Mesenchymal stem cell (in vitro differentiated cells and primary cell): ENCODE measurements at regions not wholly inside any gene's neighbourhood (a gene's known extent, or its start where the extent isn't known, plus 50 kb on each side); places are given as distances from the start of the nearest gene placed in this dataset.
"Not testable (repeated sequence)": the region's sequence is repeated elsewhere in the genome, so short reads cannot be mapped to it uniquely, and the experiment has no call there.

Source experiments
- DNase-seq: peaks from one replicate; pipeline ENCODE4 v3.0.0-alpha.2; 2013
- H2AFZ ChIP-seq: one replicate; pipeline ENCODE4 v1.6.1; 2013; ENCODE audit warnings: low read depth, mild to moderate bottlenecking, control low read depth, inconsistent platforms, low read length, moderate library complexity
- H2AK5ac ChIP-seq: 2 replicates; pipeline ENCODE4 v1.6.1; 2013; ENCODE audit warnings: low read length, moderate library complexity, mild to moderate bottlenecking, inconsistent platforms; ENCODE audit not compliant: severe bottlenecking
- H2BK120ac ChIP-seq: one replicate; pipeline ENCODE4 v1.6.1; 2013; ENCODE audit warnings: low read depth, mild to moderate bottlenecking, inconsistent platforms, low read length, moderate library complexity
- H2BK12ac ChIP-seq, 2 experiments: one replicate each; pipeline ENCODE4 v1.6.1; 2013; ENCODE audit warnings: inconsistent platforms in 2 of 2, low read length in 2 of 2, mild to moderate bottlenecking in 2 of 2, moderate library complexity in 2 of 2, control low read depth in 1 of 2
- H2BK15ac ChIP-seq: one replicate; pipeline ENCODE4 v1.6.1; 2013; ENCODE audit warnings: mild to moderate bottlenecking, low read depth, inconsistent platforms; ENCODE audit not compliant: poor library complexity, severe bottlenecking
- H2BK5ac ChIP-seq: 2 replicates; pipeline ENCODE4 v1.6.1; 2013; ENCODE audit warnings: low read depth, mild to moderate bottlenecking, low read length, control low read depth, inconsistent platforms; ENCODE audit not compliant: poor library complexity, severe bottlenecking
- H3K14ac ChIP-seq, 2 experiments: one replicate each; pipeline ENCODE4 v1.6.1; 2013; ENCODE audit warnings: inconsistent platforms in 2 of 2, low read length in 2 of 2, control low read depth in 1 of 2, mild to moderate bottlenecking in 1 of 2, moderate library complexity in 1 of 2
- H3K18ac ChIP-seq, 2 experiments: one replicate each; pipeline ENCODE4 v1.6.1; 2013; ENCODE audit warnings: inconsistent platforms in 2 of 2, low read length in 2 of 2, control low read depth in 1 of 2, low read depth in 1 of 2, mild to moderate bottlenecking in 1 of 2
- H3K23ac ChIP-seq, 2 experiments: one replicate each; pipeline ENCODE4 v1.6.1; 2013; ENCODE audit warnings: inconsistent platforms in 2 of 2, low read length in 2 of 2, mild to moderate bottlenecking in 2 of 2, moderate library complexity in 2 of 2, control low read depth in 1 of 2
- H3K27ac ChIP-seq: 2 replicates; pipeline ENCODE4 v1.5.1; 2013; ENCODE audit warnings: mild to moderate bottlenecking, moderate library complexity, low read length, control low read depth, inconsistent platforms; ENCODE audit not compliant: poor library complexity, severe bottlenecking
- H3K27me3 ChIP-seq, 2 experiments: 2 replicates each; pipeline versions ENCODE4 v1.6.1 to v1.7.0; 2013; ENCODE audit warnings: low read length in 2 of 2, mild to moderate bottlenecking in 2 of 2, moderate library complexity in 2 of 2, control low read depth in 1 of 2, inconsistent platforms in 1 of 2; ENCODE audit not compliant: control insufficient read depth in 1 of 2, insufficient read depth in 1 of 2
- H3K36me3 ChIP-seq, 2 experiments: 2 replicates each; pipeline versions ENCODE4 v1.6.1 to v1.7.0; 2013; ENCODE audit warnings: low read length in 2 of 2, control low read depth in 1 of 2, inconsistent platforms in 1 of 2, low read depth in 1 of 2, mild to moderate bottlenecking in 1 of 2; ENCODE audit not compliant: insufficient read depth in 2 of 2, control insufficient read depth in 1 of 2
- H3K4ac ChIP-seq, 2 experiments: one replicate each; pipeline ENCODE4 v1.6.1; 2013; ENCODE audit warnings: inconsistent platforms in 2 of 2, low read length in 2 of 2, mild to moderate bottlenecking in 2 of 2, moderate library complexity in 2 of 2, control low read depth in 1 of 2, low read depth in 1 of 2
- H3K4me1 ChIP-seq: 2 replicates; pipeline ENCODE4 v1.6.1; 2013; ENCODE audit warnings: low read depth, low read length, control low read depth; ENCODE audit not compliant: control insufficient read depth, insufficient read depth
- H3K4me2 ChIP-seq: 2 replicates; pipeline ENCODE4 v1.6.1; 2013; ENCODE audit warnings: low read length, mild to moderate bottlenecking, inconsistent platforms; ENCODE audit not compliant: poor library complexity, severe bottlenecking
- H3K4me3 ChIP-seq, 2 experiments: 2 replicates each; pipeline versions ENCODE4 v1.5.1 to v1.7.0; 2013; ENCODE audit warnings: low read length in 2 of 2, mild to moderate bottlenecking in 2 of 2, control low read depth in 1 of 2, low read depth in 1 of 2; ENCODE audit not compliant: insufficient read depth in 1 of 2
- H3K79me1 ChIP-seq: replicated peaks from 2 replicates; pipeline ENCODE4 v1.6.1; 2013; ENCODE audit warnings: mild to moderate bottlenecking, control low read depth, low read length, inconsistent platforms; ENCODE audit not compliant: poor library complexity, severe bottlenecking
- H3K9ac ChIP-seq: 2 replicates; pipeline ENCODE4 v1.7.0; 2013; ENCODE audit warnings: mild to moderate bottlenecking, low read length, moderate library complexity
- H3K9me3 ChIP-seq: 2 replicates; pipeline ENCODE4 v1.7.0; 2013; ENCODE audit warnings: mild to moderate bottlenecking, low read length; ENCODE audit not compliant: control insufficient read depth
- H4K8ac ChIP-seq: one replicate; pipeline ENCODE4 v1.6.1; 2013; ENCODE audit warnings: inconsistent platforms, mild to moderate bottlenecking, low read length, moderate library complexity
- H4K91ac ChIP-seq: one replicate; pipeline ENCODE4 v1.6.1; 2013; ENCODE audit warnings: mild to moderate bottlenecking, low read length, inconsistent platforms
- WGBS: methylation state at CpG from one replicate; pipeline ENCODE4 v1.1.7; 2013; ENCODE audit warnings: mixed read lengths; 5-methylcytosine and 5-hydroxymethylcytosine counted together

GRCh38 chr15:96146726-96147125 is 183.8 kb upstream of the NR2F2 start:
- Histone ChIP-seq H3K79me1 (no peaks in the 10 kb centered on the region), H3K27ac (no peak overlapping the region), H3K4me2 (no peak overlapping the region), H3K9ac (no peak overlapping the region), H2BK12ac (no peak overlapping the region), H3K27me3 (no peaks in the 10 kb centered on the region), H3K14ac (no peak overlapping the region), H2AK5ac (no peak overlapping the region), H4K91ac (no peak overlapping the region), H3K9me3 (peaks cover 6% of the 10 kb centered on the region), H3K4ac (no peak overlapping the region), H2AFZ (no peak overlapping the region), H2BK5ac (no peak overlapping the region), H3K36me3 (no peaks in the 10 kb centered on the region), H3K23ac (no peak overlapping the region), H2BK120ac (no peak overlapping the region), H4K8ac (no peak overlapping the region), H3K4me1 (peaks cover 2% of the 10 kb centered on the region), H2BK15ac (no peak overlapping the region), H3K18ac (no peak overlapping the region), H3K4me3 (no peak overlapping the region)
- 60% methylated on average over 5 of the region's 6 CpGs for WGBS
- no peak for DNase-seq

- Histone ChIP-seq H3K4me2 (no peak overlapping the region), H2AK5ac (peak overlapping the region; percentile 92), H3K36me3 (no peaks in the 10 kb centered on the region), H3K4me1 (peaks cover 2% of the 10 kb centered on the region), H2BK5ac (no peak overlapping the region), H3K23ac (no peak overlapping the region), H3K79me1 (no peaks in the 10 kb centered on the region), H4K8ac (no peak overlapping the region), H3K9me3 (peaks cover 6% of the 10 kb centered on the region), H3K4ac (no peak overlapping the region), H3K27ac (no peak overlapping the region), H3K4me3 (no peak overlapping the region), H2BK120ac (no peak overlapping the region), H4K91ac (no peak overlapping the region), H3K9ac (no peak overlapping the region), H3K14ac (no peak overlapping the region), H3K27me3 (no peaks in the 10 kb centered on the region), H2BK15ac (no peak overlapping the region), H3K18ac (no peak overlapping the region), H2BK12ac (peak overlapping the region in 1 of 2 experiments; percentile 23), H2AFZ (no peak overlapping the region)
- 97% methylated on average over 3 of the region's 3 CpGs for WGBS
- DNase-seq: no peak
Observed at GRCh38 chr15:96147267-96147666, 183.2 kb upstream of the NR2F2 start.

GRCh38 chr15:96150254-96150653 is 180.2 kb upstream of the NR2F2 start:
- Histone ChIP-seq H3K9me3 (peaks cover 6% of the 10 kb centered on the region), H3K18ac (no peak overlapping the region), H3K4me1 (peaks cover 2% of the 10 kb centered on the region), H2BK15ac (no peak overlapping the region), H3K4me2 (no peak overlapping the region), H3K4me3 (no peak overlapping the region), H3K79me1 (no peaks in the 10 kb centered on the region), H3K23ac (no peak overlapping the region), H3K14ac (no peak overlapping the region), H2AK5ac (peak overlapping the region; percentile 2), H4K8ac (no peak overlapping the region), H3K4ac (no peak overlapping the region), H3K27ac (no peak overlapping the region), H3K36me3 (no peaks in the 10 kb centered on the region), H2BK5ac (no peak overlapping the region), H2BK12ac (peak overlapping the region in 1 of 2 experiments; percentile 31), H2BK120ac (no peak overlapping the region), H2AFZ (no peak overlapping the region), H4K91ac (no peak overlapping the region), H3K9ac (no peak overlapping the region), H3K27me3 (no peaks in the 10 kb centered on the region)
- WGBS: 93% methylated on average over 7 of the region's 7 CpGs
- DNase-seq: no peak

GRCh38 chr15:96151749-96152148 is 178.8 kb upstream of the NR2F2 start:
- not testable (repeated sequence) for H3K27ac ChIP-seq, H3K27me3 ChIP-seq, H3K9me3 ChIP-seq, H3K9ac ChIP-seq, H3K4me2 ChIP-seq, H2AFZ ChIP-seq, H3K36me3 ChIP-seq, H3K18ac ChIP-seq, H4K91ac ChIP-seq, H3K4ac ChIP-seq, H2BK120ac ChIP-seq, H3K4me1 ChIP-seq, H4K8ac ChIP-seq, H2BK12ac ChIP-seq, H2AK5ac ChIP-seq, H3K23ac ChIP-seq, H3K4me3 ChIP-seq, H2BK5ac ChIP-seq, H3K79me1 ChIP-seq, H2BK15ac ChIP-seq, H3K14ac ChIP-seq
- peak; percentile 77 for DNase-seq
- 63% methylated on average over 6 of the region's 8 CpGs for WGBS
